ENCODE measurements at regions not wholly inside any gene's neighbourhood (a gene's known extent, or its start where the extent isn't known, plus 50 kb on each side); places are given as distances from the start of the nearest gene placed in this dataset.

DNA sequence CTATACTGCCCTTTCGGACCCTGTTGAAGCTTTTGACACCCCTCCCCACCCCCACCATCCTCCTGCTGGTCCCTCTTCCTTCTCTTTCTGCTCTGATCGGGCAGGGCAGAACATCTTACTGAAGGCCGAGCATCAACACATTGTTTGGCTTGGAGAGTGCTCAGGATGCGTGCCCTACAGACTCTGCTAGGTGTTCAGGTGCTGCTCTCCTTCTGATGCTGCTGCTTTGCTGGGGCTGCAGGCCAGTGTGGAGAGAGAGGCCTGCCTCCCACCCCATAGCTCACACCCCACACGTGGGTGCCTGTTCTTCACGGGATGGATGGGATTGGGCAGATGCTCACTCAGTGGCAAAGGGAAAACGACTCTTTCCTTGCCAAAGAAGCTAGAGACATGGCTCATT is 89.8 kb upstream of the ONECUT1 start:
- Mint-ChIP-seq H3K36me3 (ENCODE audit: low read depth) (no peaks in the 10 kb centered on the region), H3K9me3 (no peaks in the 10 kb centered on the region), H3K27me3 (ENCODE audit: low read depth) (peaks cover 6% of the 10 kb centered on the region), H3K4me1 (no peaks in the 10 kb centered on the region), H3K27ac (no peak overlapping the region), H3K4me3 (no peak overlapping the region)
- TF ChIP-seq, protein P1, sequence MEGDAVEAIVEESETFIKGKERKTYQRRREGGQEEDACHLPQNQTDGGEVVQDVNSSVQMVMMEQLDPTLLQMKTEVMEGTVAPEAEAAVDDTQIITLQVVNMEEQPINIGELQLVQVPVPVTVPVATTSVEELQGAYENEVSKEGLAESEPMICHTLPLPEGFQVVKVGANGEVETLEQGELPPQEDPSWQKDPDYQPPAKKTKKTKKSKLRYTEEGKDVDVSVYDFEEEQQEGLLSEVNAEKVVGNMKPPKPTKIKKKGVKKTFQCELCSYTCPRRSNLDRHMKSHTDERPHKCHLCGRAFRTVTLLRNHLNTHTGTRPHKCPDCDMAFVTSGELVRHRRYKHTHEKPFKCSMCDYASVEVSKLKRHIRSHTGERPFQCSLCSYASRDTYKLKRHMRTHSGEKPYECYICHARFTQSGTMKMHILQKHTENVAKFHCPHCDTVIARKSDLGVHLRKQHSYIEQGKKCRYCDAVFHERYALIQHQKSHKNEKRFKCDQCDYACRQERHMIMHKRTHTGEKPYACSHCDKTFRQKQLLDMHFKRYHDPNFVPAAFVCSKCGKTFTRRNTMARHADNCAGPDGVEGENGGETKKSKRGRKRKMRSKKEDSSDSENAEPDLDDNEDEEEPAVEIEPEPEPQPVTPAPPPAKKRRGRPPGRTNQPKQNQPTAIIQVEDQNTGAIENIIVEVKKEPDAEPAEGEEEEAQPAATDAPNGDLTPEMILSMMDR (IDR thresholded peaks at IDR 0.05; ENCODE audit: unreplicated experiment in 3 of 3), result no peak

- H3K36me3 Mint-ChIP-seq (ENCODE audit: low read depth), result no peaks in the 10 kb centered on the region
- peaks cover 6% of the 10 kb centered on the region for H3K27me3 Mint-ChIP-seq (ENCODE audit: low read depth)
- no peaks in the 10 kb centered on the region for H3K4me1 Mint-ChIP-seq
- TF ChIP-seq, protein P1 (IDR thresholded peaks at IDR 0.05; ENCODE audit: unreplicated experiment in 3 of 3), result no peak
- H3K9me3 Mint-ChIP-seq, result no peaks in the 10 kb centered on the region
- no peak overlapping the region for H3K27ac Mint-ChIP-seq
- H3K4me3 Mint-ChIP-seq, result no peak overlapping the region
Measured at GRCh38 chr15:52879145-52879544, 89.0 kb upstream of the ONECUT1 start.

GRCh38 chr15:52876991-52877663 is 87.0 kb upstream of the ONECUT1 start:
- Mint-ChIP-seq H3K27me3 (ENCODE audit: low read depth) (peaks cover 6% of the 10 kb centered on the region), H3K4me3 (no peak overlapping the region), H3K36me3 (ENCODE audit: low read depth) (no peaks in the 10 kb centered on the region)

GRCh38 chr15:52872036-52872818 is 82.1 kb upstream of the ONECUT1 start:
- H3K27ac Mint-ChIP-seq, result no peak overlapping the region
- no peaks in the 10 kb centered on the region for H3K9me3 Mint-ChIP-seq
- no peaks in the 10 kb centered on the region for H3K4me1 Mint-ChIP-seq
- peaks cover 6% of the 10 kb centered on the region for H3K27me3 Mint-ChIP-seq (ENCODE audit: low read depth)
- no peaks in the 10 kb centered on the region for H3K36me3 Mint-ChIP-seq (ENCODE audit: low read depth)
- TF ChIP-seq, protein P1 (IDR thresholded peaks at IDR 0.05; ENCODE audit: unreplicated experiment in 3 of 3), result no peak
- no peak overlapping the region for H3K4me3 Mint-ChIP-seq

More at GRCh38 chr15:52876991-52877663, 87.0 kb upstream of the ONECUT1 start:
- Mint-ChIP-seq H3K27ac (no peak overlapping the region), H3K4me1 (no peaks in the 10 kb centered on the region), H3K9me3 (no peaks in the 10 kb centered on the region)
- TF ChIP-seq, protein P1 (IDR thresholded peaks at IDR 0.05; ENCODE audit: unreplicated experiment in 3 of 3), result no peak

GRCh38 chr15:52870015-52870414 is 79.9 kb upstream of the ONECUT1 start:
- no peak overlapping the region for H3K27ac Mint-ChIP-seq
- TF ChIP-seq, protein P1 (IDR thresholded peaks at IDR 0.05; ENCODE audit: unreplicated experiment in 3 of 3), result no peak
- H3K9me3 Mint-ChIP-seq, result peaks cover 6% of the 10 kb centered on the region
- H3K27me3 Mint-ChIP-seq (ENCODE audit: low read depth), result peaks cover 6% of the 10 kb centered on the region
- H3K36me3 Mint-ChIP-seq (ENCODE audit: low read depth), result no peaks in the 10 kb centered on the region
- H3K4me3 Mint-ChIP-seq, result no peak overlapping the region
- H3K4me1 Mint-ChIP-seq, result no peaks in the 10 kb centered on the region

Measured in nephron (organoid).